NCI-H526 (cell line): ENCODE measurements at regions not wholly inside any gene's neighbourhood (a gene's known extent, or its start where the extent isn't known, plus 50 kb on each side); places are given as distances from the start of the nearest gene placed in this dataset.
"Not testable (repeated sequence)": the region's sequence is repeated elsewhere in the genome, so short reads cannot be mapped to it uniquely, and the experiment has no call there.

Source experiments
- DNase-seq, 2 experiments: peaks; one replicate each; lab custom pipeline; 2025; lab: John Stamatoyannopoulos, UW

DNA sequence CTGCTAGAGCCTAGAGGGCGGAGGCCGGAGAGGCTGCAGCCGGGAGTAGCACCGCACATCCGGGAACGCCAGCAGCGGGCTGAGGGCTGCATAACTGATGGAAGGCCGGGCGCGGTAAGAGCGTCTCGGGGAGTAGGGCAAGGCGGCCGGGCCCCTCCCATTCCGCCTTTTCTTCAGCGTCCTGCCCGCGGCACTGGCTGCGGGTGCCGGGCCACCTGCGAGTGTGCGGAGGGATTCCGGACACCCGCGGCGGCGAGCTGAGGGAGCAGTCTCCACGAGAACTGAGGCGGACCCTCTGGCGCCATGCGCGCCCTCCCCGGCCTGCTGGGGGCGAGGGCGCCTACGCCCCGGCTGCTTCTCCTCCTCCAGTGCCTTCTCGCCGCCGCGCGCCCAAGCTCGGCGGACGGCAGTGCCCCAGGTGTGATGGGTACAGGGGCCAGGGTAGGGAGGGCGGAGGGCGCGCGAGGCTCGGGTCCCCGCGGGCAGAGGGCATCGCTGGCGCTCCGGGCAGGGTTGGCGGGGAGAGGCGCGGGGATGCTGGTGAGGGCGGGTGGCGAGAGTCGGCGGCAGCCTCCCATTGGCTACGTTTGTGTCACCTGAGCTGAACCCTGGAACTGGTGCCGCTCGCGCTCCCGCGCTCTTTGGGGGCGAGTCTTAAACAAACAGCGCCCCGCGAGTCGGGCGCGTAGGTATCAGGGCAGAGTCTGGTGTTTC, 334.4 kb downstream of the SRGAP2C start:
- no peak for DNase-seq

DNA sequence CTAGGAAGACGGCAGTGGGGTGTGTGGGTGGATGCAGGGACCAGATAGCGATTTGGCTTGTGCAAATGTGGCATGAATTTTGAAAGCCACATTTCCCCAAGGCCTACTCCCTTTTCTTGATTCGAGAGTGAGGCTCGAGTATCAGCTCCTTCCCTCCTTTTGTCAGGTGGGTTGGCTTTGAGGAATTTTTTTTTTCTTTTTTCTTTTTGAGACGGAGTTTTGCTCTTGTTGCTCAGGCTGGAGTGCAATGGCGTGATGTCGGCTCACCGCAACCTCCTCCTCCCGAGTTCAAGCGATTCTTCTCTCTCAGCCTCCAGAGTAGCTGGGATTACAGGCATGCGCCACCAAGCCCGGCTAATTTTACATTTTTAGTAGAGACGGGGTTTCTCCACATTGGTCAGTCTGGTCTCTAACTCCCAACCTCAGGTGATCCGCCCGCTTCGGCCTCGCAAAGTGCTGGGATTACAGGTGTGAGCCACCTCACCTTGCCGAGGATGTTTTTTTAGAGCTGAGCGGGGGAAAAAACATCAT, 335.0 kb downstream of the SRGAP2C start:
- not testable (repeated sequence) for DNase-seq

- no peak for DNase-seq
Observed at GRCh38 chr1:121522061-121522759, 337.4 kb downstream of the SRGAP2C start.

- not testable (repeated sequence) for DNase-seq
Observed at GRCh38 chr1:121523112-121523511, 338.3 kb downstream of the SRGAP2C start.

GRCh38 chr1:121525355-121525754, 340.6 kb downstream of the SRGAP2C start:
- DNase-seq = no peak

DNA sequence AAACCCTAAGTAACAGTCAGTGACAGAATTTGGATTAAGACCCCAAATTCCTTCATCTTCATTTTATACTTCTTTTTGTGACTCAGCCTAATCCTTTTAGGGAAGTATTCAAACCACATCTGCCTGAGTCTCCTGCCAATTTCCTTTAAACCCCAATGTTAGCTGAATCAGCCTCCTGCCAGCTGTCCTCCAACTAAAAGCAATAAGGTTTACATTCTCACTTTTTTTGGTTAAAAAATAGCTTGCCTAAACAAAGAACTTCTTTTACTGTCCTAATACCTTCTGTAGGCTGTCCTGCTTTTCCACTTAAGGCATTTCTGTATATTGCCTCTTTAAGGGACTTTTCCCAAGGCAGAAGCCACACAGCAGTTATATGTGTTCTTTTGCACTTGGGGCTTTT, 344.2 kb downstream of the SRGAP2C start:
- not testable (repeated sequence) for DNase-seq

DNA sequence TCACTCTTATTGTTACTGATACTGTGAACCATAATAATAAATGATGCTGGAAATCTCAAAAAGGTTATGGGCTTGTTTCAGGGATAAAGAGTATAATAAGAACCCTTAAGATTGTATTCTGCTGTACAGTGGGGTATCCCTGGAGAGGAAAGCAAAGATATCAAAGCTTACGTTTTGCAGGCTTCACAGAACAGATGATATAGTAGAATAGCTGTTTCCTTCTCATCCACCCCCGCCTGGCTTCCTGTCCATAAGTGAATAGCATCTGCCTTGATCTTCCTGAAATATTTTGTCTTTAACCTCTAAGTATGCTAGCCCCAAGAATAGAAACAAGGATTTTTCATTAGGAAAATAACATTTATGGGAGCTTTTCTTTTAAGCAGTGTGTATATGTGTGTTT, 345.3 kb downstream of the SRGAP2C start:
- DNase-seq = not testable (repeated sequence)

DNA sequence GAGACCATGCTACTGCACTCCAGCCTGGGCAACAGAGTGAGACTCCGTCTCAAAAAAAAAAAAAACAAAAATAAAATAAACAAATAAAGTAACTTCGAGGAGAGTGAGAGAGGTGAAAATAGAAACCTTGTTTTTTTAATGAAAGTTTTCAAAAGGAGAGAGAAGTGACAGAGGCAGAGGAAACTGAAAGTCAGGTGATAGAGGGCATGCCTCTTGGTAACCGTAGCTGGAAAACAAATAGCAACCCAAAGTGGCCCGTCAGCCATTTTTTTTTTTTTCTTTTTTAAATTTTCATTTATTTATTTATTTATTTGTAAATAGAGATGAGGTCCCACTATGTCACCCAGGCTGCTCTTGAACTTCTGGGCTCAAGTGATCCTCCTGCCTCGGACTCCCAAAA, 347.0 kb downstream of the SRGAP2C start:
- not testable (repeated sequence) for DNase-seq

GRCh38 chr1:121538148-121538547, 353.4 kb downstream of the SRGAP2C start:
- not testable (repeated sequence) for DNase-seq

- DNase-seq = no peak
Observed at GRCh38 chr1:121538943-121539575, 354.3 kb downstream of the SRGAP2C start.

- DNase-seq = not testable (repeated sequence)
Observed at GRCh38 chr1:121543988-121544387, 359.2 kb downstream of the SRGAP2C start.

DNA sequence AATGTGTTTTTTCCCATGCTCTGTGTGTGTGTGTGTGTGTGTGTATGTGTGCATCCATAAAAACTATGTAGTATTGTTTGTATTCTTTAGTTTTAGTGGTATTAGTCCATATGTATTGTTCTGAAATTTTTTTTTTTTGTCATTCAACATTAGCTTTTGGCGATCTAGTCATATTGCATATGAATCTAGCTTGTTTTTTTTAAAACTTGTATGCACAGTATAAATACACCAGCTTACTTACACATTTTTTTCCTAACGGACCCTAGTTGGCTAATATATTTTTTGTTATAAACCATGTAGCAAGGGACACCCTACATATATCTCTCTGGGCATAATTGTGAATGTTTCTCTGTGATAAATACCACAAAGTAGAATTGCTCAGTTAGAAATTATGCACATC, 359.7 kb downstream of the SRGAP2C start:
- no peak for DNase-seq

- not testable (repeated sequence) for DNase-seq
Observed at GRCh38 chr1:121545899-121546298, 361.1 kb downstream of the SRGAP2C start.

- DNase-seq = no peak
Observed at GRCh38 chr1:121546830-121547591, 362.2 kb downstream of the SRGAP2C start.

DNA sequence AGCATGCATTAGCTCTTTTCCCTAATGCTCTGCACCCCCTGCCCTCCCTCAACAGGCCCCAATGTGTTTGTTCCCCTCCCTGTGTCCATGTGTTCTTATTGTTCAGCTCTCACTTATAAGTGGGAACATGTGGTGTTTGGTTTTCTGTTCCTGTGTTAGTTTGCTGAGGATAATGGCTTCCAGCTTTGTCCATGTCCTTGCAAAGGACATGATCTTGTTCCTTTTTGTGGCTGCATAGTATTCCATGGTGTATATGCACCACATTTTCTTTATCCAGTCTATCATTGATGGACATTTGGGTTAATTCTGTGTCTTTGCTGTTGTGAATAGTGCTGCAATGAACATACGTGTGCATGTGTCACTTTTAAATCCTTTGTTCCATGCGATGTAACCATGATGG, 363.0 kb downstream of the SRGAP2C start:
- not testable (repeated sequence) for DNase-seq

DNA sequence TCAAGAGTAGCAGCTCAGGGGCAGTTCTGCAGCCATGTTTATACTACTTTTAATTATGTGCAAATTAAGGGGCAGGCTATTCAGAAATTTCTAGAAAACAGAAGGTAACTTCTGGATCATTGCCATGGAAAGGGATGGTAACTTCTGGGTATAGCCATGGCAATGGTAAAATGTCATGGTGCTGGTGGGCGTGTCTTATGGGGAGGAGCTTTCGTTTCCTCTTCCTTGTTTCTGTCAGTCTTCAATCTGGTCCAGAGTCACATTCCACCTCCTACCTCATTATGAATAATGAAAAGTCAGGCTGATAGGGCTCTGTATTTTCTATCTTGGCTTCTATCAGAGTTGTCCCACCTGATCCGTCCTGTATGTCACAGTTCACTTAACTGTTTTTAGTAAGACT, 366.0 kb downstream of the SRGAP2C start:
- DNase-seq = not testable (repeated sequence)

GRCh38 chr1:121551491-121551890, 366.7 kb downstream of the SRGAP2C start:
- not testable (repeated sequence) for DNase-seq

DNA sequence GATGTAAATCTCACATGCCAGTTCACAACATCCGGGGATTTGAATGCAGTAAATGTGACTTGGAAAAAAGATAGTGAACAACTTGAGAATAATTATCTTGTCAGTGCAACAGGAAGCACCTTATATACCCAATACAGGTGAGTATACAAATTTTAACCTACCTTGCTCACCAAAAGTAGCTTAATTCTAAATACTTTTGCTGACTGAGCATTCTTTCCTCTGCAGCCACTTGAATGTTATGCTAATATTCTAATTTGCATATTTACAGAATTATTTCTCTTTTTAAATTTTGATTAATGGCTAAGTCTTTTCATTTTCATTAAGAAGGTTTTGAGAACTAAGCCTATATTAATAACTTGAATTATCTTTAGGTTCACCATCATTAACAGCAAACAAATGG, 371.8 kb downstream of the SRGAP2C start:
- DNase-seq = not testable (repeated sequence)

DNA sequence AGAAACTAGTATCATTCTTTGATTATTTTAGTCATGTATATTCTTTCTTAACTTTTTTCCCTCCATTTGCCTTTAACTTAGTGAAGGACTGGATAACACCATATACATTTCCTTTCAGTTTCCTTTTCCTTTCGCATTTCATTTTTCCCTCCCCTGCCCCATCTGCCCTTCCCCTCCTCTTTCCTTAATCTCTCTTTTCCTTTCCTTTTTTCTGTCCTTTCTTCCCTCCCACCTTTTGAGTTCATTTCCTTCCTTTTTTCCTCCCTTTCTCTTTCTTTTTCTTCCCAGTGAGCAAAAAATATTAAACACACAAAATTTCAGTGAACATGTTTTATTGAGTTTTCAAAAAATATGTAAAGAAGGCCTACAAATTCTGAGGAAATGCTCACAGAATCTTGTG, 373.3 kb downstream of the SRGAP2C start:
- not testable (repeated sequence) for DNase-seq

GRCh38 chr1:121558514-121558913, 373.7 kb downstream of the SRGAP2C start:
- DNase-seq = no peak

- no peak for DNase-seq
Observed at GRCh38 chr1:121566346-121566745, 381.6 kb downstream of the SRGAP2C start.

DNA sequence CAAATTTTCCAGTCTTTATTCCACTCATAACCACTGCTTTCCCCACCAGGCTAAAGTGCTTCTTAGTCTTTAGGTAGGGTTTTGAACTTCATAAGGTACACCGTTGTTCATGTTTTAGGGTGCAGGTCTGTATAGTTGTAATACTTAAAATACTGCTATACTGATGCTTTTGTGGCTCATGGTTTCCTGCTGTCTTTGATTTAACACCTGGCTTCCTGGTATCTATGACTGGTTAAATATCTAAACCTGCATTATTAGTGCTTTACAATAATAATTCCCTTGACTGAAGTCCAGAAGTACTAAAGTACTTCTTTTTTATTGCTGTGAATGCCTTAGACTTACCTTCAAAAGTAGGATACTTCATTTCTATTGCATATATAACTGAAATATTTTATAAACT, 384.7 kb downstream of the SRGAP2C start:
- DNase-seq = no peak
